ENCODE measurements at regions not wholly inside any gene's neighbourhood (a gene's known extent, or its start where the extent isn't known, plus 50 kb on each side); places are given as distances from the start of the nearest gene placed in this dataset.

GRCh38 chr4:34043131-34043530 lies 2201.2 kb downstream of the ARAP2 start:
- 88% methylated on average over 1 of the region's 1 CpG for WGBS, 2 donors
- no peak overlapping the region for H3K4me3 ChIP-seq
- H3K4me1 ChIP-seq: no peaks in the 10 kb centered on the region
- intact Hi-C loops (cut with DNase I): no loop called here
- H3K9me3 ChIP-seq: peaks cover 0 to 5% (median 0%) of the 10 kb centered on the region in 11 donors
- no peaks in the 10 kb centered on the region for H3K27me3 ChIP-seq
- no peak for ATAC-seq
- DNase-seq: no peak
- no peak overlapping the region for H3K27ac ChIP-seq
- no peaks in the 10 kb centered on the region for H3K36me3 ChIP-seq
- TF ChIP-seq CTCF (IDR thresholded peaks at IDR 0.05): no peak

GRCh38 chr4:34046580-34046979 lies 2197.7 kb downstream of the ARAP2 start:
- Histone ChIP-seq H3K27me3 (no peaks in the 10 kb centered on the region), H3K9me3 (no peaks in the 10 kb centered on the region), H3K4me3 (no peak overlapping the region), H3K36me3 (no peaks in the 10 kb centered on the region), H3K4me1 (no peaks in the 10 kb centered on the region), H3K27ac (no peak overlapping the region)
- intact Hi-C loops (cut with DNase I): no loop called here
- ATAC-seq: no peak
- no peak for DNase-seq
- 84 to 86% methylated on average over 1 of the region's 1 CpG for WGBS, 2 donors
- no peak for TF ChIP-seq CTCF (IDR thresholded peaks at IDR 0.05)

- WGBS, 2 donors: 62 to 69% methylated on average over 3 of the region's 3 CpGs
- no peak for TF ChIP-seq CTCF (IDR thresholded peaks at IDR 0.05)
Observed at GRCh38 chr4:34047363-34047762, 2197.0 kb downstream of the ARAP2 start.

GRCh38 chr4:34066126-34066525 lies 2178.2 kb downstream of the ARAP2 start:
- no peaks in the 10 kb centered on the region for H3K36me3 ChIP-seq
- no peak for TF ChIP-seq CTCF (IDR thresholded peaks at IDR 0.05)
- DNase-seq (no peak), ATAC-seq (no peak)
- 63 to 70% methylated on average over 2 of the region's 2 CpGs for WGBS, 2 donors
- H3K9me3 ChIP-seq: peaks cover 0 to 6% (median 0%) of the 10 kb centered on the region in 11 donors
- no peak overlapping the region for H3K4me3 ChIP-seq
- no peak overlapping the region for H3K27ac ChIP-seq
- no peaks in the 10 kb centered on the region for H3K4me1 ChIP-seq
- intact Hi-C loops (cut with DNase I): no loop called here
- H3K27me3 ChIP-seq: no peaks in the 10 kb centered on the region

More at GRCh38 chr4:34047363-34047762, 2197.0 kb downstream of the ARAP2 start:
- H3K4me1 ChIP-seq: no peaks in the 10 kb centered on the region
- H3K9me3 ChIP-seq: no peaks in the 10 kb centered on the region
- intact Hi-C loops (cut with DNase I): no loop called here
- H3K27ac ChIP-seq: no peak overlapping the region
- DNase-seq (no peak), ATAC-seq (no peak)
- H3K27me3 ChIP-seq: no peaks in the 10 kb centered on the region
- H3K4me3 ChIP-seq: no peak overlapping the region
- H3K36me3 ChIP-seq: no peaks in the 10 kb centered on the region
